ENCODE measurements at regions not wholly inside any gene's neighbourhood (a gene's known extent, or its start where the extent isn't known, plus 50 kb on each side); places are given as distances from the start of the nearest gene placed in this dataset.

- TF ChIP-seq ZNF646 (CRISPR knock-in tag; IDR thresholded peaks at IDR 0.05) (no peak), ZNF619 (CRISPR knock-in tag; IDR thresholded peaks at IDR 0.05) (no peak), ZNF263 (CRISPR knock-in tag; IDR thresholded peaks at IDR 0.05) (no peak), KAT2B (IDR thresholded peaks at IDR 0.05; ENCODE audit: borderline replicate concordance, low read depth, low read length) (no peak), FOXO1 (CRISPR knock-in tag; IDR thresholded peaks at IDR 0.05) (no peak), PHF21A (CRISPR knock-in tag; IDR thresholded peaks at IDR 0.05) (peak; percentile 53; the same call in 1 of the 2 replicates), ZBTB7B (CRISPR knock-in tag; IDR thresholded peaks at IDR 0.05) (0 out of 2 replicates have a peak, but pooled peaks have one; percentile 24), ZBTB4 (CRISPR knock-in tag; IDR thresholded peaks at IDR 0.05; ENCODE audit: borderline replicate concordance) (no peak), CHCHD3 (CRISPR knock-in tag; IDR thresholded peaks at IDR 0.05) (no peak), ZNF670 (CRISPR knock-in tag; IDR thresholded peaks at IDR 0.05; ENCODE audit: borderline replicate concordance) (no peak)
- TF ChIP-seq, protein P1, sequence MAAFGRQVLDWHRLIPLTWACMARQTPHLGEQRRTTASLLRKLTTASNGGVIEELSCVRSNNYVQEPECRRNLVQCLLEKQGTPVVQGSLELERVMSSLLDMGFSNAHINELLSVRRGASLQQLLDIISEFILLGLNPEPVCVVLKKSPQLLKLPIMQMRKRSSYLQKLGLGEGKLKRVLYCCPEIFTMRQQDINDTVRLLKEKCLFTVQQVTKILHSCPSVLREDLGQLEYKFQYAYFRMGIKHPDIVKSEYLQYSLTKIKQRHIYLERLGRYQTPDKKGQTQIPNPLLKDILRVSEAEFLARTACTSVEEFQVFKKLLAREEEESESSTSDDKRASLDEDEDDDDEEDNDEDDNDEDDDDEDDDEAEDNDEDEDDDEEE (CRISPR knock-in tag; IDR thresholded peaks at IDR 0.05) = no peak
- TF ChIP-seq, protein P2, sequence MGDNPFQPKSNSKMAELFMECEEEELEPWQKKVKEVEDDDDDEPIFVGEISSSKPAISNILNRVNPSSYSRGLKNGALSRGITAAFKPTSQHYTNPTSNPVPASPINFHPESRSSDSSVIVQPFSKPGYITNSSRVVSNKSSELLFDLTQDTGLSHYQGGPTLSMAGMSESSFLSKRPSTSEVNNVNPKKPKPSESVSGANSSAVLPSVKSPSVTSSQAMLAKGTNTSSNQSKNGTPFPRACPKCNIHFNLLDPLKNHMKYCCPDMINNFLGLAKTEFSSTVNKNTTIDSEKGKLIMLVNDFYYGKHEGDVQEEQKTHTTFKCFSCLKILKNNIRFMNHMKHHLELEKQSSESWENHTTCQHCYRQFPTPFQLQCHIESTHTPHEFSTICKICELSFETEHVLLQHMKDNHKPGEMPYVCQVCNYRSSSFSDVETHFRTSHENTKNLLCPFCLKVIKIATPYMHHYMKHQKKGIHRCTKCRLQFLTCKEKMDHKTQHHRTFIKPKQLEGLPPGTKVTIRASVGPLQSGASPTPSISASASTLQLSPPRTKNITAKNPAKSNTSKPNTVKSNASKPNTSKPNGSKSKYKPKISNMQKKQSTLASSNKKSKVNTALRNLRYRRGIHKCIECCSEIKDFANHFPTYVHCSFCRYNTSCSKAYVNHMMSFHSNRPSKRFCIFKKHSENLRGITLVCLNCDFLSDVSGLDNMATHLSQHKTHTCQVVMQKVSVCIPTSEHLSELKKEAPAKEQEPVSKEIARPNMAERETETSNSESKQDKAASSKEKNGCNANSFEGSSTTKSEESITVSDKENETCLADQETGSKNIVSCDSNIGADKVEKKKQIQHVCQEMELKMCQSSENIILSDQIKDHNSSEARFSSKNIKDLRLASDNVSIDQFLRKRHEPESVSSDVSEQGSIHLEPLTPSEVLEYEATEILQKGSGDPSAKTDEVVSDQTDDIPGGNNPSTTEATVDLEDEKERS (CRISPR knock-in tag; IDR thresholded peaks at IDR 0.05) = no peak
- TF ChIP-seq, protein P3, sequence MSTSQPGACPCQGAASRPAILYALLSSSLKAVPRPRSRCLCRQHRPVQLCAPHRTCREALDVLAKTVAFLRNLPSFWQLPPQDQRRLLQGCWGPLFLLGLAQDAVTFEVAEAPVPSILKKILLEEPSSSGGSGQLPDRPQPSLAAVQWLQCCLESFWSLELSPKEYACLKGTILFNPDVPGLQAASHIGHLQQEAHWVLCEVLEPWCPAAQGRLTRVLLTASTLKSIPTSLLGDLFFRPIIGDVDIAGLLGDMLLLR (CRISPR knock-in tag; IDR thresholded peaks at IDR 0.05) = no peak
Measured at GRCh38 chr20:40887105-40887504, 141.5 kb upstream of the TOP1 start (continued).
